ENCODE measurements at regions not wholly inside any gene's neighbourhood (a gene's known extent, or its start where the extent isn't known, plus 50 kb on each side); places are given as distances from the start of the nearest gene placed in this dataset.

DNA sequence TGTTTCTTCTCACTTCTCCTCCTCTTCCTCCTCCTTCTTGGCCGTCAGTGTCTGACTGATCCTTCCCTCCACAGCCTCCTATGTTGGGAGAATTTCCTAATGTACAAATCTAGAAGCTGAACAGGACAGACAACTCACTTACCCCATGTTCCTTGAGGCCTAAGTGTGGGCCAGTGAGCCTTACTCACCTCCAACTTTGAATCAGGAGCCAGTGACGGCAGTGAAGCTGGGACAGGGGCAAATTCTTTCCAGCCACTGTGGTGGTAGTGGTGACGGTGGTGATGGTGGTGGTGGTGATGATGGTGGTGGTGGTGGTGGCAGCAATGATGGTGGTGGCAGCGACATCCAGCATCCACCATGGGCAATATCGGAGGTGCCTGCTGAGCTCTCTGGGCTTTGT is 166.3 kb downstream of the FAM43A start:
- Histone ChIP-seq H3K4me3 (replicated peaks in 1 of 3; ENCODE audit: insufficient read depth in 1 of 3, low read depth in 2 of 3, low read length in 3 of 3) (no peak overlapping the region), H3K9me3 (ENCODE audit: low read length) (no peaks in the 10 kb centered on the region), H3K27ac (ENCODE audit: extremely low read length, insufficient read depth, low read length) (no peak overlapping the region), H3K79me2 (ENCODE audit: insufficient read depth, low read length) (no peaks in the 10 kb centered on the region), H3K27me3 (ENCODE audit: control insufficient read depth in 1 of 2, insufficient read depth in 2 of 2, low read length in 2 of 2) (0 out of 5 replicates have a peak, but pooled peaks cover 0 to 5% of the 10 kb centered on the region in 2 experiments), H3K36me3 (replicated peaks in 1 of 2; ENCODE audit: control insufficient read depth in 1 of 2, insufficient read depth in 2 of 2, low read length in 2 of 2) (no peaks in the 10 kb centered on the region), H4K20me1 (ENCODE audit: insufficient read depth, low read length) (no peaks in the 10 kb centered on the region), H2AFZ (ENCODE audit: low read length) (no peak overlapping the region), H3K4me2 (ENCODE audit: low read depth, low read length) (no peak overlapping the region), H3K9ac (ENCODE audit: insufficient read depth, low read depth, low read length) (no peak overlapping the region), H3K4me1 (ENCODE audit: insufficient read depth, low read length) (peaks cover 30% of the 10 kb centered on the region)
- CTCF ChIA-PET (ENCODE audit: low intra/inter-chr PET ratio, low total read pairs) = no interaction called here
- DNase-seq (ENCODE audit: low spot score) (no peak), FAIRE-seq (no peak), ATAC-seq (no peak)
- no TSS peak for BruUV-seq (replicated peaks)
- POLR2A ChIA-PET = no interaction called here
- intact Hi-C loops (cut with micrococcal nuclease; ENCODE audit: unreplicated experiment) = no loop called here
- 33% methylated on average over 3 of the region's 5 CpGs for WGBS (ENCODE audit: low lambda C conversion rate)
- TF ChIP-seq, protein P1, sequence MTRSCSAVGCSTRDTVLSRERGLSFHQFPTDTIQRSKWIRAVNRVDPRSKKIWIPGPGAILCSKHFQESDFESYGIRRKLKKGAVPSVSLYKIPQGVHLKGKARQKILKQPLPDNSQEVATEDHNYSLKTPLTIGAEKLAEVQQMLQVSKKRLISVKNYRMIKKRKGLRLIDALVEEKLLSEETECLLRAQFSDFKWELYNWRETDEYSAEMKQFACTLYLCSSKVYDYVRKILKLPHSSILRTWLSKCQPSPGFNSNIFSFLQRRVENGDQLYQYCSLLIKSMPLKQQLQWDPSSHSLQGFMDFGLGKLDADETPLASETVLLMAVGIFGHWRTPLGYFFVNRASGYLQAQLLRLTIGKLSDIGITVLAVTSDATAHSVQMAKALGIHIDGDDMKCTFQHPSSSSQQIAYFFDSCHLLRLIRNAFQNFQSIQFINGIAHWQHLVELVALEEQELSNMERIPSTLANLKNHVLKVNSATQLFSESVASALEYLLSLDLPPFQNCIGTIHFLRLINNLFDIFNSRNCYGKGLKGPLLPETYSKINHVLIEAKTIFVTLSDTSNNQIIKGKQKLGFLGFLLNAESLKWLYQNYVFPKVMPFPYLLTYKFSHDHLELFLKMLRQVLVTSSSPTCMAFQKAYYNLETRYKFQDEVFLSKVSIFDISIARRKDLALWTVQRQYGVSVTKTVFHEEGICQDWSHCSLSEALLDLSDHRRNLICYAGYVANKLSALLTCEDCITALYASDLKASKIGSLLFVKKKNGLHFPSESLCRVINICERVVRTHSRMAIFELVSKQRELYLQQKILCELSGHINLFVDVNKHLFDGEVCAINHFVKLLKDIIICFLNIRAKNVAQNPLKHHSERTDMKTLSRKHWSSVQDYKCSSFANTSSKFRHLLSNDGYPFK (CRISPR knock-in tag; IDR thresholded peaks at IDR 0.05; ENCODE audit: borderline replicate concordance) = no peak
- no peak for TF ChIP-seq RNF219 (CRISPR knock-in tag; IDR thresholded peaks at IDR 0.05)
- no peak for TF ChIP-seq ZNF670 (CRISPR knock-in tag; IDR thresholded peaks at IDR 0.05; ENCODE audit: borderline replicate concordance)
- TF ChIP-seq, protein P2, sequence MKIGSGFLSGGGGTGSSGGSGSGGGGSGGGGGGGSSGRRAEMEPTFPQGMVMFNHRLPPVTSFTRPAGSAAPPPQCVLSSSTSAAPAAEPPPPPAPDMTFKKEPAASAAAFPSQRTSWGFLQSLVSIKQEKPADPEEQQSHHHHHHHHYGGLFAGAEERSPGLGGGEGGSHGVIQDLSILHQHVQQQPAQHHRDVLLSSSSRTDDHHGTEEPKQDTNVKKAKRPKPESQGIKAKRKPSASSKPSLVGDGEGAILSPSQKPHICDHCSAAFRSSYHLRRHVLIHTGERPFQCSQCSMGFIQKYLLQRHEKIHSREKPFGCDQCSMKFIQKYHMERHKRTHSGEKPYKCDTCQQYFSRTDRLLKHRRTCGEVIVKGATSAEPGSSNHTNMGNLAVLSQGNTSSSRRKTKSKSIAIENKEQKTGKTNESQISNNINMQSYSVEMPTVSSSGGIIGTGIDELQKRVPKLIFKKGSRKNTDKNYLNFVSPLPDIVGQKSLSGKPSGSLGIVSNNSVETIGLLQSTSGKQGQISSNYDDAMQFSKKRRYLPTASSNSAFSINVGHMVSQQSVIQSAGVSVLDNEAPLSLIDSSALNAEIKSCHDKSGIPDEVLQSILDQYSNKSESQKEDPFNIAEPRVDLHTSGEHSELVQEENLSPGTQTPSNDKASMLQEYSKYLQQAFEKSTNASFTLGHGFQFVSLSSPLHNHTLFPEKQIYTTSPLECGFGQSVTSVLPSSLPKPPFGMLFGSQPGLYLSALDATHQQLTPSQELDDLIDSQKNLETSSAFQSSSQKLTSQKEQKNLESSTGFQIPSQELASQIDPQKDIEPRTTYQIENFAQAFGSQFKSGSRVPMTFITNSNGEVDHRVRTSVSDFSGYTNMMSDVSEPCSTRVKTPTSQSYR (CRISPR knock-in tag; IDR thresholded peaks at IDR 0.05; ENCODE audit: borderline replicate concordance) = no peak
- TF ChIP-seq, protein P3, sequence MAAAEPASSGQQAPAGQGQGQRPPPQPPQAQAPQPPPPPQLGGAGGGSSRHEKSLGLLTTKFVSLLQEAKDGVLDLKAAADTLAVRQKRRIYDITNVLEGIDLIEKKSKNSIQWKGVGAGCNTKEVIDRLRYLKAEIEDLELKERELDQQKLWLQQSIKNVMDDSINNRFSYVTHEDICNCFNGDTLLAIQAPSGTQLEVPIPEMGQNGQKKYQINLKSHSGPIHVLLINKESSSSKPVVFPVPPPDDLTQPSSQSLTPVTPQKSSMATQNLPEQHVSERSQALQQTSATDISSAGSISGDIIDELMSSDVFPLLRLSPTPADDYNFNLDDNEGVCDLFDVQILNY (CRISPR knock-in tag; conservative IDR thresholded peaks at IDR 0.05) = no peak
- no peak for TF ChIP-seq ONECUT2 (CRISPR knock-in tag; IDR thresholded peaks at IDR 0.05)
- TF ChIP-seq ZNF792 (CRISPR knock-in tag; IDR thresholded peaks at IDR 0.05) = no peak
- TF ChIP-seq SUZ12 (IDR thresholded peaks at IDR 0.05; ENCODE audit: low read depth, low read length) = no peak
- in situ Hi-C loops (cut with HindIII; ENCODE audit: extremely low pct_ligation_motif_present, low pct_unique_long_range_greater_than_20kb) = no loop called here
